IPS-NIHi11 (cell line): ENCODE measurements at regions not wholly inside any gene's neighbourhood (a gene's known extent, or its start where the extent isn't known, plus 50 kb on each side); places are given as distances from the start of the nearest gene placed in this dataset.

Experiments used
- DNase-seq: peaks from one replicate; pipeline ENCODE4 v3.0.0; 2012; ENCODE audit warnings: mixed read lengths, low spot score

GRCh38 chr11:8826139-8826786 is 84.7 kb upstream of the AKIP1 start:
- DNase-seq = no peak

- no peak for DNase-seq
Observed at GRCh38 chr11:8826901-8827560, 84.0 kb upstream of the AKIP1 start.

- no peak for DNase-seq
Observed at GRCh38 chr11:8828046-8828445, 82.9 kb upstream of the AKIP1 start.

- no peak for DNase-seq
Observed at GRCh38 chr11:8828580-8829361, 82.2 kb upstream of the AKIP1 start.

- no peak for DNase-seq
Observed at GRCh38 chr11:8829556-8829955, 81.4 kb upstream of the AKIP1 start.

- no peak for DNase-seq
Observed at GRCh38 chr11:8830641-8831040, 80.3 kb upstream of the AKIP1 start.

- no peak for DNase-seq
Observed at GRCh38 chr11:8831861-8832260, 79.1 kb upstream of the AKIP1 start.

GRCh38 chr11:8832571-8833260 is 78.3 kb upstream of the AKIP1 start:
- DNase-seq = peak; percentile 46

GRCh38 chr11:8833568-8834315 is 77.2 kb upstream of the AKIP1 start:
- no peak for DNase-seq

- DNase-seq = no peak
Observed at GRCh38 chr11:8834379-8834778, 76.6 kb upstream of the AKIP1 start.

- DNase-seq = no peak
Observed at GRCh38 chr11:8838248-8838647, 72.7 kb upstream of the AKIP1 start.

- DNase-seq = no peak
Observed at GRCh38 chr11:8839306-8839956, 71.6 kb upstream of the AKIP1 start.

GRCh38 chr11:8839957-8840945 is 70.7 kb upstream of the AKIP1 start:
- DNase-seq = peak; percentile 43

GRCh38 chr11:8841899-8842298 is 69.1 kb upstream of the AKIP1 start:
- no peak for DNase-seq

- no peak for DNase-seq
Observed at GRCh38 chr11:8858808-8859207, 52.2 kb upstream of the AKIP1 start.
